T-cell (primary cell): ENCODE measurements at regions not wholly inside any gene's neighbourhood (a gene's known extent, or its start where the extent isn't known, plus 50 kb on each side); places are given as distances from the start of the nearest gene placed in this dataset.

Experiments
- ATAC-seq, 4 experiments: fragments of 200-7000 bp in 3 of 4; fragments of 150-1000 bp in 1 of 4; cut with Tn5 transposase; replicated peaks in 1 of 4; 1 replicate in 3 of 4; 2 replicates in 1 of 4; pipeline ENCODE4 v1.10.0; 2021; ENCODE audit warnings: moderate library complexity in 3 of 4, mild to moderate bottlenecking in 2 of 4, moderate number of reproducible peaks in 1 of 4
- CTCF ChIA-PET, 2 donors: fragments of 300-600 bp; sonication (Branson Sonifier 250); formaldehyde crosslinking; loops; one replicate each; lab custom pipeline; 2022; ENCODE audit warnings: antibody characterized with exemption in 2 of 2; lab: Charles Lee
- POLR2A ChIA-PET, 2 donors: fragments of 300-600 bp; sonication (Branson Sonifier 250); formaldehyde crosslinking; loops; one replicate each; lab custom pipeline; 2022; ENCODE audit warnings: antibody characterized with exemption in 2 of 2; lab: Charles Lee
- DNase-seq, 35 experiments: peaks; one replicate each; pipeline versions ENCODE4 v3.0.0 to v3.0.0-alpha.2; 2013 to 2023
- H3K27ac ChIP-seq: one replicate; pipeline ENCODE4 v1.5.1; 2013; ENCODE audit warnings: low read length
- H3K27me3 ChIP-seq, 2 experiments: replicated peaks in 1 of 2; 1 replicate in 1 of 2; 2 replicates in 1 of 2; pipeline versions ENCODE4 v1.6.1 to v1.7.0; 2013; ENCODE audit warnings: low read length in 1 of 2, mixed read lengths in 1 of 2; ENCODE audit not compliant: control insufficient read depth in 2 of 2, insufficient read depth in 2 of 2; ENCODE audit errors: extremely low read depth in 1 of 2
- H3K36me3 ChIP-seq, 2 donors: 1 replicate in 1 of 2; 2 replicates in 1 of 2; pipeline versions ENCODE4 v1.6.1 to v1.7.0; 2013; ENCODE audit warnings: low read length in 1 of 2; ENCODE audit not compliant: control insufficient read depth in 2 of 2, insufficient read depth in 1 of 2; ENCODE audit errors: extremely low read depth in 1 of 2
- H3K4me1 ChIP-seq, 2 experiments: 1 replicate in 1 of 2; 2 replicates in 1 of 2; pipeline versions ENCODE4 v1.6.1 to v1.7.0; 2013; ENCODE audit warnings: low read length in 2 of 2, mixed read lengths in 1 of 2; ENCODE audit not compliant: insufficient read depth in 2 of 2, control insufficient read depth in 1 of 2; ENCODE audit errors: extremely low read depth in 1 of 2
- H3K4me3 ChIP-seq, 2 donors: 1 replicate in 1 of 2; 2 replicates in 1 of 2; pipeline versions ENCODE4 v1.5.1 to v1.7.0; 2013; ENCODE audit warnings: mild to moderate bottlenecking in 2 of 2, low read length in 1 of 2, moderate library complexity in 1 of 2; ENCODE audit not compliant: control insufficient read depth in 1 of 2; ENCODE audit errors: extremely low read depth in 1 of 2
- H3K9me3 ChIP-seq: 2 replicates; pipeline ENCODE4 v1.7.0; 2013
- H3K27ac Mint-ChIP-seq, 2 donors: one replicate each; pipeline ENCODE4 v1.8.0; 2020 to 2021; ENCODE audit warnings: mild to moderate bottlenecking in 2 of 2, mixed read lengths in 2 of 2
- H3K27me3 Mint-ChIP-seq, 2 donors: one replicate each; pipeline ENCODE4 v1.8.0; 2021 to 2022; ENCODE audit warnings: mixed read lengths in 2 of 2
- H3K36me3 Mint-ChIP-seq: one replicate; pipeline ENCODE4 v1.8.0; 2021; ENCODE audit warnings: mixed read lengths
- H3K4me1 Mint-ChIP-seq, 3 donors: one replicate each; pipeline ENCODE4 v1.8.0; 2020 to 2022; ENCODE audit warnings: mixed read lengths in 3 of 3, mild to moderate bottlenecking in 1 of 3
- H3K4me3 Mint-ChIP-seq, 3 donors: one replicate each; pipeline ENCODE4 v1.8.0; 2020 to 2022; ENCODE audit warnings: mild to moderate bottlenecking in 3 of 3, mixed read lengths in 3 of 3, moderate library complexity in 3 of 3
- H3K9me3 Mint-ChIP-seq, 3 donors: one replicate each; pipeline ENCODE4 v1.8.0; 2020 to 2022; ENCODE audit warnings: mixed read lengths in 3 of 3
- WGBS: methylation state at CpG from one replicate; pipeline ENCODE4 v1.1.5; 2013; ENCODE audit warnings: missing lambda C conversion rate; ENCODE audit not compliant: insufficient coverage; 5-methylcytosine and 5-hydroxymethylcytosine counted together

DNA sequence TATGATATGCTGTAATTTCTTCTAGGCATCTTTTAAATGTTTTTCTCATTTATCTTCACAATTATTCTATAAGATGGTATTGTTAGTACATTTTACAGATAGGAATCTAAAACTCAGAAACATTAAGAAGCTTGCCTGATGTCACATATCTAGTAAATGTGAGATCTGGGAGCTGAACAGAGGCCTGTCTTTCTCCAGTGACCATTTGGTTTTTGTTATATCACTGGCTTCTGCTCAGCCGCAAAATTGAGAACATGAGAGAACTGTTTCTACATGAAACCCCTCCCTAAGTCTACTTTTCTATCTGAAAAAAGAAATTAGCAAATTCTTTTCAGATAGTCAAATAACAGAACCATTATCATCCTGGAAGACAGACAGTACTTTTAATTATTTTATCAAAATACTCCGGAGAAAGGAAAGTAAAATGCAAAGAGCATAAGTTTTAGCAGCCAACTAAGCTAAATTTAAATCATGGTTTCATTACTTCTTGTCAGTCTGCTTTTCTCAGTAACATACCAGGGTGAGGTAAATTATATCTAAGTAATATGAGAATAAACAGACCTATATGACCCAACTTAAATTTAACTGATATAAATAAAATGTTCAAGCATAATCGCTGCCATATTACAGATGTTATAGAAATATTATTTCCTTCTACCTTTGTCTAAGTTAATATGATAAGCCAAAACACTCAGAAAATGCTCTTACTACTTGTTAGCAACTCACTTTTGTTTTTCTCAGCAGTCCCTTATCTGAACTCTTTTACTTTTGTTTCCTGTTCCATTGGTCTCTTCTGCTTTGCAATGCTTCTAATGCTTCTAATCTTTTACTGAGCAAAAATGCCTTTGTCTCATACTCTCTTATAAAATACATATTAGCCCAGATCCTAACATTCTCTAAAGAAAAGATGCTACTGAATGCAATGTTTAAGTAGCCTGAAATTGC, 68.0 kb upstream of the MBNL1 start:
- Histone ChIP-seq H3K4me1 (peaks cover 19 to 80% of the 10 kb centered on the region in 2 experiments), H3K4me3 (peak overlapping the region in 1 of 2 donors; percentile 23), H3K27me3 (no peaks in the 10 kb centered on the region), H3K36me3 (no peaks in the 10 kb centered on the region), H3K9me3 (no peaks in the 10 kb centered on the region), H3K27ac (peak overlapping the region; percentile 71)
- no peaks in the 10 kb centered on the region for H3K27me3 Mint-ChIP-seq
- peaks cover 77 to 85% (median 79%) of the 10 kb centered on the region in 3 donors for H3K4me1 Mint-ChIP-seq
- no peaks in the 10 kb centered on the region for H3K9me3 Mint-ChIP-seq
- no CpG with 5 or more reads among the region's 3 CpGs for WGBS
- DNase-seq (peak in 1 of 35 experiments; percentile 56), ATAC-seq (peak; percentile 40 to 62 (median 51))
- ChIA-PET CTCF (interaction anchor here in 1 of 2 donors (0.5 to 2.1 kb wide), 7 partner anchors 15 to 96 kb away, joined by 3 to 8 read pairs (median 4); no protein-coding TSS in a partner anchor), POLR2A (interaction anchor here (0.6 to 3.0 kb wide), 6 partner anchors 16 to 84 kb away, joined by 3 to 23 read pairs (median 3); partner anchors contain the start of gene MBNL1 (in 1 of the 2))
- peak overlapping the region; percentile 97 to 98 for H3K27ac Mint-ChIP-seq
- H3K36me3 Mint-ChIP-seq: no peaks in the 10 kb centered on the region
- peak overlapping the region; percentile 75 to 83 (median 79) for H3K4me3 Mint-ChIP-seq

GRCh38 chr3:152202976-152203626, 65.6 kb upstream of the MBNL1 start:
- peak overlapping the region; percentile 97 to 99 for H3K27ac Mint-ChIP-seq
- H3K4me1 Mint-ChIP-seq: peaks cover 76 to 84% (median 76%) of the 10 kb centered on the region in 3 donors
- WGBS: no CpG with 5 or more reads among the region's 3 CpGs

GRCh38 chr3:152203652-152204051, 65.1 kb upstream of the MBNL1 start:
- ChIA-PET CTCF (interaction anchor here (0.9 to 1.8 kb wide), 6 partner anchors 10 to 42 kb away, joined by 3 to 8 read pairs (median 4); no protein-coding TSS in a partner anchor), POLR2A (interaction anchor here (0.6 to 2.4 kb wide), 18 partner anchors 9 to 65 kb away, joined by 3 to 10 read pairs (median 4); partner anchors contain the start of gene MBNL1 (in 1 of the 2))
- DNase-seq: no peak
- H3K9me3 ChIP-seq: no peaks in the 10 kb centered on the region
- no peak for ATAC-seq
- H3K4me1 ChIP-seq: peaks cover 15 to 66% of the 10 kb centered on the region in 2 experiments
- H3K36me3 Mint-ChIP-seq: no peaks in the 10 kb centered on the region
- peak overlapping the region; percentile 97 to 99 for H3K27ac Mint-ChIP-seq
- no peaks in the 10 kb centered on the region for H3K9me3 Mint-ChIP-seq
- peaks cover 76 to 84% (median 76%) of the 10 kb centered on the region in 3 donors for H3K4me1 Mint-ChIP-seq
- WGBS: no CpG with 5 or more reads among the region's 1 CpG
- no peaks in the 10 kb centered on the region for H3K36me3 ChIP-seq
- peak overlapping the region; percentile 78 for H3K27ac ChIP-seq
- H3K4me3 Mint-ChIP-seq: peak overlapping the region; percentile 83 to 86 (median 83)
- H3K27me3 ChIP-seq: no peaks in the 10 kb centered on the region
- H3K4me3 ChIP-seq: peak overlapping the region; percentile 29 to 32
- H3K27me3 Mint-ChIP-seq: no peaks in the 10 kb centered on the region

More at GRCh38 chr3:152202976-152203626, 65.6 kb upstream of the MBNL1 start:
- Histone ChIP-seq H3K36me3 (no peaks in the 10 kb centered on the region), H3K27ac (peak overlapping the region; percentile 78), H3K4me1 (peaks cover 17 to 72% of the 10 kb centered on the region in 2 experiments), H3K9me3 (no peaks in the 10 kb centered on the region), H3K27me3 (no peaks in the 10 kb centered on the region), H3K4me3 (peak overlapping the region; percentile 29 to 38)
- POLR2A ChIA-PET: interaction anchor here (0.6 to 2.4 kb wide), 13 partner anchors 9 to 92 kb away, joined by 3 to 10 read pairs (median 4); partner anchors contain the start of gene MBNL1 (in 1 of the 2)
- no peaks in the 10 kb centered on the region for H3K27me3 Mint-ChIP-seq
- ATAC-seq (no peak), DNase-seq (no peak)
- peak overlapping the region; percentile 83 to 86 (median 83) for H3K4me3 Mint-ChIP-seq
- CTCF ChIA-PET: interaction anchor here in 1 of 2 donors (1.0 to 1.1 kb wide), 3 partner anchors 18 to 40 kb away, joined by 4 to 8 read pairs (median 5); no protein-coding TSS in a partner anchor
- no peaks in the 10 kb centered on the region for H3K9me3 Mint-ChIP-seq
- no peaks in the 10 kb centered on the region for H3K36me3 Mint-ChIP-seq

- no peaks in the 10 kb centered on the region for H3K9me3 Mint-ChIP-seq
- ChIA-PET POLR2A (interaction anchor here (0.5 to 2.4 kb wide), 23 partner anchors 8 to 148 kb away, joined by 3 to 10 read pairs (median 3); partner anchors contain the start of gene MBNL1 (in 1 of the 2)), CTCF (interaction anchor here (0.8 to 1.8 kb wide), 8 partner anchors 9 to 41 kb away, joined by 3 to 8 read pairs (median 4); no protein-coding TSS in a partner anchor)
- no CpG with 5 or more reads among the region's 2 CpGs for WGBS
- H3K27me3 Mint-ChIP-seq: no peaks in the 10 kb centered on the region
- ATAC-seq: peak in 1 of 4 experiments; percentile 31
- H3K4me1 Mint-ChIP-seq: peaks cover 76 to 84% (median 76%) of the 10 kb centered on the region in 3 donors
- no peaks in the 10 kb centered on the region for H3K36me3 ChIP-seq
- peaks cover 15 to 61% of the 10 kb centered on the region in 2 experiments for H3K4me1 ChIP-seq
- peak overlapping the region; percentile 23 to 29 for H3K4me3 ChIP-seq
- peak overlapping the region; percentile 78 for H3K27ac ChIP-seq
- no peaks in the 10 kb centered on the region for H3K27me3 ChIP-seq
- H3K27ac Mint-ChIP-seq: peak overlapping the region; percentile 97 to 99
- no peak for DNase-seq
- no peaks in the 10 kb centered on the region for H3K36me3 Mint-ChIP-seq
- peak overlapping the region; percentile 83 to 86 (median 83) for H3K4me3 Mint-ChIP-seq
- H3K9me3 ChIP-seq: no peaks in the 10 kb centered on the region
These were observed 64.5 kb upstream of the MBNL1 start for GRCh38 chr3:152204218-152204617.

DNA sequence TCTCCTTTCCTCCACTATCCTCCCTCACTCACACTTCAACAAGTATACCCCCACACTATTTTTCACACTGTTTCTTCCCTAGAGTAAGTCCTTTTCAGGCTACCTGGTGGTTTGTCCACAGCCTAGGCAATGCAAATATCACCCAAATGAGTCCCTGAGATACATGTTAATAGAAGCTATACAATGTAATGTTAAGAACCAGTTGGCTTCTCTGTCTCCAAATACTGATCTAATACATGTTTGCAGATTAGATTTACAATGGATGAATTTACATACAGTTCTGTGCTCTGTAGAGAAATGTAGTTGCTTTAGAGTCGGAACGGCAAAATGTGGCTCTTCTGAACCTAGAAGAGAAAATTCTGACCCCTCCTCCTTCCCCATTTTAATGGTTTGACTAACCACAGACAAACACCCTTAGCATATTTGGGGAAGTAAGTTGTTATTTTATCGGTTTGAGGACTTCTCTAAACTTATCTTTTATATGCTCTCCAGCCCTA, 63.6 kb upstream of the MBNL1 start:
- Mint-ChIP-seq H3K4me1 (peaks cover 76 to 84% (median 76%) of the 10 kb centered on the region in 3 donors), H3K36me3 (no peaks in the 10 kb centered on the region), H3K4me3 (peak overlapping the region; percentile 83 to 95 (median 83)), H3K27ac (peak overlapping the region; percentile 97 to 100), H3K27me3 (no peaks in the 10 kb centered on the region), H3K9me3 (no peaks in the 10 kb centered on the region)
- no CpG with 5 or more reads among the region's 3 CpGs for WGBS
- H3K4me1 ChIP-seq: peaks cover 12 to 51% of the 10 kb centered on the region in 2 experiments
- DNase-seq (peak in 2 of 35 experiments; percentile 29 to 56), ATAC-seq (peak; percentile 36 to 63 (median 54))
- no peaks in the 10 kb centered on the region for H3K27me3 ChIP-seq
- ChIA-PET CTCF (interaction anchor here (0.8 to 1.8 kb wide), 6 partner anchors 8 to 239 kb away, joined by 3 to 6 read pairs (median 3); no protein-coding TSS in a partner anchor), POLR2A (interaction anchor here (0.6 to 2.4 kb wide), 11 partner anchors 8 to 267 kb away, joined by 3 to 10 read pairs (median 3); partner anchors contain the start of gene MBNL1 (in 1 of the 2))
- peak overlapping the region; percentile 2 to 50 for H3K4me3 ChIP-seq
- no peaks in the 10 kb centered on the region for H3K9me3 ChIP-seq
- no peaks in the 10 kb centered on the region for H3K36me3 ChIP-seq
- peak overlapping the region; percentile 78 for H3K27ac ChIP-seq
